Muscle of arm (tissue), 1 donor: ENCODE measurements at regions not wholly inside any gene's neighbourhood (a gene's known extent, or its start where the extent isn't known, plus 50 kb on each side); places are given as distances from the start of the nearest gene placed in this dataset.

ENCODE experiments used
- DNase-seq: peaks from one replicate; pipeline ENCODE4 v3.0.0-alpha.2; 2013

- no peak for DNase-seq
Measured at GRCh38 chr13:22496803-22497508, 683.8 kb upstream of the SGCG start.

- DNase-seq, result no peak
Measured at GRCh38 chr13:22497991-22498780, 682.6 kb upstream of the SGCG start.

GRCh38 chr13:22499919-22500318 lies 680.9 kb upstream of the SGCG start:
- DNase-seq, result no peak

GRCh38 chr13:22505489-22505888 lies 675.3 kb upstream of the SGCG start:
- DNase-seq, result peak; percentile 40

GRCh38 chr13:22506096-22506691 lies 674.6 kb upstream of the SGCG start:
- DNase-seq, result peak; percentile 28

- DNase-seq, result no peak
Measured at GRCh38 chr13:22517544-22517943, 663.2 kb upstream of the SGCG start.

GRCh38 chr13:22536851-22537250 lies 643.9 kb upstream of the SGCG start:
- no peak for DNase-seq

- DNase-seq, result no peak
Measured at GRCh38 chr13:22538400-22538799, 642.4 kb upstream of the SGCG start.

- DNase-seq, result no peak
Measured at GRCh38 chr13:22549126-22549525, 631.7 kb upstream of the SGCG start.

GRCh38 chr13:22561581-22561980 lies 619.2 kb upstream of the SGCG start:
- DNase-seq, result no peak

GRCh38 chr13:22562116-22562515 lies 618.7 kb upstream of the SGCG start:
- DNase-seq, result no peak

- no peak for DNase-seq
Measured at GRCh38 chr13:22563272-22563671, 617.5 kb upstream of the SGCG start.

- no peak for DNase-seq
Measured at GRCh38 chr13:22569811-22570210, 611.0 kb upstream of the SGCG start.

GRCh38 chr13:22589880-22590279 lies 590.9 kb upstream of the SGCG start:
- no peak for DNase-seq

GRCh38 chr13:22592515-22592914 lies 588.3 kb upstream of the SGCG start:
- DNase-seq, result no peak

GRCh38 chr13:22594041-22594440 lies 586.7 kb upstream of the SGCG start:
- DNase-seq, result no peak

GRCh38 chr13:22596171-22596863 lies 584.5 kb upstream of the SGCG start:
- no peak for DNase-seq

GRCh38 chr13:22599156-22599555 lies 581.6 kb upstream of the SGCG start:
- DNase-seq, result peak; percentile 43

- no peak for DNase-seq
Measured at GRCh38 chr13:22618002-22618401, 562.8 kb upstream of the SGCG start.

GRCh38 chr13:22625691-22626090 lies 555.1 kb upstream of the SGCG start:
- DNase-seq, result no peak

GRCh38 chr13:22629374-22629773 lies 551.4 kb upstream of the SGCG start:
- no peak for DNase-seq

GRCh38 chr13:22642088-22642487 lies 538.7 kb upstream of the SGCG start:
- no peak for DNase-seq
